ENCODE measurements at regions not wholly inside any gene's neighbourhood (a gene's known extent, or its start where the extent isn't known, plus 50 kb on each side); places are given as distances from the start of the nearest gene placed in this dataset.

DNA sequence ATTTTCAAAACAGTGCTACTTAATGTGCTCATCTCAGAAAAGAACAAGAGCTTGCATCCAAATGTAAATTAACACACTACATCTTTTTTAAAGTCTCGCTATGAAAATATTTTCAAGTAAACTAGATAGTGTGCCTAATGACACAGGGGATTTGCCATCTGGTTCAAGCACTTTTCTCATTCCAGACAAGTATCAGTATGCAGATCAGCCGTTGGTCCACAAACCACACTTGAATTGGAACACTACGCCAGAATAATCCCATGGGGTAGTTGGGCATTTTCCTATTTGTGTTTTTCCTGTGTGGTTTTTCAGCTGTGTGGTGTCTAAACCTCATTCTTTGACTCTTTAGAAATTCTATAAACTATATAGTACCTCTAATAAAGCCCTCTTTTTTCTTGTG is 256.2 kb downstream of the EPHA7 start:
- H3K27me3 Mint-ChIP-seq = no peaks in the 10 kb centered on the region
- CTCF ChIA-PET (ENCODE audit: partially characterized antibody) = no interaction called here
- H3K9me3 Mint-ChIP-seq = peaks cover under 1 to 10% (median 6%) of the 10 kb centered on the region in 8 donors
- no peaks in the 10 kb centered on the region for H3K9me3 ChIP-seq (ENCODE audit: control insufficient read depth in 1 of 2, low read length in 2 of 2)
- no peaks in the 10 kb centered on the region for H3K27me3 ChIP-seq (ENCODE audit: insufficient read depth, low read length)
- H3K36me3 Mint-ChIP-seq = no peaks in the 10 kb centered on the region
- H3K4me3 Mint-ChIP-seq = no peak overlapping the region
- POLR2A ChIA-PET (ENCODE audit: partially characterized antibody) = no interaction called here
- no peaks in the 10 kb centered on the region for H3K4me1 Mint-ChIP-seq
- intact Hi-C loops (cut with micrococcal nuclease) = no loop called here
- no peaks in the 10 kb centered on the region for H3K4me1 ChIP-seq (ENCODE audit: insufficient read depth, low read length)
- no peaks in the 10 kb centered on the region for H3K36me3 ChIP-seq (ENCODE audit: insufficient read depth, low read length)
- H3K4me3 ChIP-seq (ENCODE audit: low read length in 2 of 2) = no peak overlapping the region
- no peak for DNase-seq
- H3K27ac ChIP-seq (ENCODE audit: low read depth, low read length) = no peak overlapping the region
- H3K27ac Mint-ChIP-seq = no peak overlapping the region

DNA sequence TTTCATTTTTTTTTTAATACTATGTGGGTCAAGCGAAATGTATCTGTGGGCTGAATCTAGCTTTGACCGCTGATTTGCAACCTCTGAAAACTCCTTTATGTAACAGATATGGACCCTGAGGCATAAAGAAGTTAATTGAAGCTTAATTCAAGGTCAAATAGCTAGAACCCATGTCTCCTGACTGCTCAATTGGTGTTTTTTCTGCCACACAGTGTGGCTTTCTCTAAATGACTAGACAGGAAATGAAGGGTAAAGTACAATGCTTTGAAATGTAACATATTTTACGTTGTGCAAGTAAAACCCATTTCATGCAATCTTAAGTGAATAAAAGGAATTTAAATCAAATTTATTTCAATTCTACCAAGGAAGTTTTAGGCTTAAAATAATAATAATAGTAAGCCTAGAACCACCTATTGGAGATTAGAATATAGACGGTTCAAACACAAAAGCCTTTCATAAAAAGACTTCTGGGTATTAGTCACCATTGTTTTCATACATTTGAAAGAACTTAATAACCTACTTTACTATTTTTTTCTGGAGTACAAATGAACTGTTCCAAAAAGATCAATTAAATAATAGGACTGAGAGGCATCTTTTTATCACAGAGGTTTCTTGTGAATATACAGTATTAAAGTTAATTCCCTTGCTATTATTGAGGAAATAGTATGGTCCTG is 279.8 kb downstream of the EPHA7 start:
- no peaks in the 10 kb centered on the region for H3K27me3 Mint-ChIP-seq
- no peaks in the 10 kb centered on the region for H3K4me1 Mint-ChIP-seq

DNA sequence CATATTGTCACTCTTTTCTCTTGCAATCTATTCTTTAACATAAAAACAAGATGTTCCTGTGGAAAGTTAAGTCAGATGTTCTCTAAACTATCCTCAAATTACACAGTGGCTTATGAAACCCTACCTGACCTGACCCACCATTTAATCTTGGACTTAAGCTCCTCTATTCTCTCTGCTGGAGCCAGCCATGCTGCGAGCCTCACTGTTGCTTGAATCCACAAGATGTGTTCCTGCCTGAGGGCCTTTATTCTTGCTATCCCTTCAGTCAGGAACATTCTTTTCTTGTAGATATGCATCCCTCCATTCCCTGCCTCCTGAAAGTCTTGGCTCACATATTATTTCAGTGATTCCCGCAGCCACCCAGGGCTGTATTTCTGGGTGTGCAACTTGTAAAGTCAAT is 283.2 kb downstream of the EPHA7 start:
- Mint-ChIP-seq H3K36me3 (no peaks in the 10 kb centered on the region), H3K4me1 (no peaks in the 10 kb centered on the region), H3K27ac (no peak overlapping the region), H3K4me3 (no peak overlapping the region), H3K9me3 (peaks cover 0 to 9% (median 4%) of the 10 kb centered on the region in 8 donors), H3K27me3 (no peaks in the 10 kb centered on the region)
- POLR2A ChIA-PET (ENCODE audit: partially characterized antibody) = no interaction called here
- no peaks in the 10 kb centered on the region for H3K36me3 ChIP-seq (ENCODE audit: insufficient read depth, low read length)
- DNase-seq = no peak
- CTCF ChIA-PET (ENCODE audit: partially characterized antibody) = no interaction called here
- no peaks in the 10 kb centered on the region for H3K4me1 ChIP-seq (ENCODE audit: insufficient read depth, low read length)
- no peak overlapping the region for H3K4me3 ChIP-seq (ENCODE audit: low read length in 2 of 2)
- H3K27me3 ChIP-seq (ENCODE audit: insufficient read depth, low read length) = no peaks in the 10 kb centered on the region
- intact Hi-C loops (cut with micrococcal nuclease) = no loop called here
- no peak overlapping the region for H3K27ac ChIP-seq (ENCODE audit: low read depth, low read length)
- H3K9me3 ChIP-seq (ENCODE audit: control insufficient read depth in 1 of 2, low read length in 2 of 2) = peaks cover 0 to 5% of the 10 kb centered on the region in 2 donors

More for the DNA sequence above, 279.8 kb downstream of the EPHA7 start:
- Mint-ChIP-seq H3K4me3 (no peak overlapping the region), H3K27ac (no peak overlapping the region), H3K9me3 (peaks cover 0 to 11% (median 2%) of the 10 kb centered on the region in 8 donors), H3K36me3 (no peaks in the 10 kb centered on the region)
- peaks cover 0 to 5% of the 10 kb centered on the region in 2 donors for H3K9me3 ChIP-seq (ENCODE audit: control insufficient read depth in 1 of 2, low read length in 2 of 2)
- H3K27ac ChIP-seq (ENCODE audit: low read depth, low read length) = no peak overlapping the region
- intact Hi-C loops (cut with micrococcal nuclease) = no loop called here
- H3K4me1 ChIP-seq (ENCODE audit: insufficient read depth, low read length) = no peaks in the 10 kb centered on the region
- no peak for DNase-seq
- no peaks in the 10 kb centered on the region for H3K36me3 ChIP-seq (ENCODE audit: insufficient read depth, low read length)
- H3K27me3 ChIP-seq (ENCODE audit: insufficient read depth, low read length) = no peaks in the 10 kb centered on the region
- POLR2A ChIA-PET (ENCODE audit: partially characterized antibody) = no interaction called here
- no peak overlapping the region for H3K4me3 ChIP-seq (ENCODE audit: low read length in 2 of 2)
- CTCF ChIA-PET (ENCODE audit: partially characterized antibody) = no interaction called here

DNA sequence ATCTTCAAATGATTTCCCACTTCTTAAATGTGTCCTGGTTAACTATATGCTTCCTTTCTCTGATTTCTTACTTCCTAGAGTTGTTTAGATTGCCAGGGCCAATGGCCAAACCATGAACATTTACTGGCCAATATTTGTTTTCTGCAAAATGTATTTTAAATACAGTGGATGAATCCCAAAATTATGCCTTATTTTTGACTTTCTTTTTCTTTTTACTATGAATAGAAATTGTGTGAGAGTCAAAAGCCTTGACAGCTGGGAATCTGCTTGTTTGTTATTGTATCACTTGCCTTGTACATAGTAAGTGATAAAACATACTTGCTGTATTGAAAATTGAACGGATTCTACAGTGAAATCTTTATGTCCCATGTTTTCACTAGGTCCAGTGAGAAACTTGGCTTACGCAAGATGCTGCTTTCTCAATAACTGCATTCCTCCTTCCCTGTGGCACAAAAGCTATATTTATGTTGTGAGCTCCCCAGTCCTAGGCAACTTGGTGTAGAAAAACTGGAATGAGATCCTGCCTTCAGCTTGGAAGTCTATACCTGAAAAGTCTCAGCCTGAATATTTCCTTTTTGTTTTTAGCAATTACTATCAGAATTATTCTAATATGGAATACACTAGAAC is 295.2 kb downstream of the EPHA7 start:
- H3K4me1 Mint-ChIP-seq = no peaks in the 10 kb centered on the region
- peaks cover 2 to 12% (median 7%) of the 10 kb centered on the region in 8 donors for H3K9me3 Mint-ChIP-seq
- intact Hi-C loops (cut with micrococcal nuclease) = no loop called here
- no peak overlapping the region for H3K27ac Mint-ChIP-seq
- H3K4me1 ChIP-seq (ENCODE audit: insufficient read depth, low read length) = no peaks in the 10 kb centered on the region
- H3K4me3 Mint-ChIP-seq = no peak overlapping the region
- POLR2A ChIA-PET (ENCODE audit: partially characterized antibody) = no interaction called here
- H3K36me3 ChIP-seq (ENCODE audit: insufficient read depth, low read length) = no peaks in the 10 kb centered on the region
- no peaks in the 10 kb centered on the region for H3K9me3 ChIP-seq (ENCODE audit: control insufficient read depth in 1 of 2, low read length in 2 of 2)
- H3K27me3 Mint-ChIP-seq = no peaks in the 10 kb centered on the region
- CTCF ChIA-PET (ENCODE audit: partially characterized antibody) = no interaction called here
- DNase-seq = no peak
- H3K36me3 Mint-ChIP-seq = no peaks in the 10 kb centered on the region
- H3K4me3 ChIP-seq (ENCODE audit: low read length in 2 of 2) = no peak overlapping the region
- no peaks in the 10 kb centered on the region for H3K27me3 ChIP-seq (ENCODE audit: insufficient read depth, low read length)
- no peak overlapping the region for H3K27ac ChIP-seq (ENCODE audit: low read depth, low read length)

DNA sequence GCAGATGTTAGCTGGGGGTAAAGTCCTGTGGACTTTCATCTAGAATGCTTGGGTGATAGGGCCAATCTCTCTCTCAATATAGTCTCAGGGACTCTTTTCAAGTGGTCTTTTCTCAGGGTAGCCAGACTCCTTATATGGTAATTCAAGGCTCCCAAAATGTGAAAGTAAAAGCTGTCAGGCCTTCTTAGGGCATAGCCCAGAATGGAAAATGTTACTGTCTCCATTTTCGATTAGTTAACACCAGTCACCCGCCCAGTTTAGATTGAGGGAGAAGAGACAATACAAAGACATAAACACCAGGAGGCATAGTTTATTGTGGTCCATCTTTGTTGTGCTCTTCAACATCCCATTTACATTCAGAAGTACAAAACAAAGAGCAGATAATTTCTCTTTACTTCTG is 295.8 kb downstream of the EPHA7 start:
- Mint-ChIP-seq H3K36me3 (no peaks in the 10 kb centered on the region), H3K4me1 (no peaks in the 10 kb centered on the region), H3K27ac (no peak overlapping the region), H3K9me3 (peaks cover 0 to 12% (median 6%) of the 10 kb centered on the region in 8 donors), H3K4me3 (no peak overlapping the region), H3K27me3 (no peaks in the 10 kb centered on the region)
- DNase-seq = no peak
- intact Hi-C loops (cut with micrococcal nuclease) = no loop called here
- Histone ChIP-seq H3K36me3 (ENCODE audit: insufficient read depth, low read length) (no peaks in the 10 kb centered on the region), H3K4me3 (ENCODE audit: low read length in 2 of 2) (no peak overlapping the region), H3K9me3 (ENCODE audit: control insufficient read depth in 1 of 2, low read length in 2 of 2) (no peaks in the 10 kb centered on the region), H3K27me3 (ENCODE audit: insufficient read depth, low read length) (no peaks in the 10 kb centered on the region), H3K27ac (ENCODE audit: low read depth, low read length) (no peak overlapping the region), H3K4me1 (ENCODE audit: insufficient read depth, low read length) (no peaks in the 10 kb centered on the region)
- ChIA-PET CTCF (ENCODE audit: partially characterized antibody) (no interaction called here), POLR2A (ENCODE audit: partially characterized antibody) (no interaction called here)

DNA sequence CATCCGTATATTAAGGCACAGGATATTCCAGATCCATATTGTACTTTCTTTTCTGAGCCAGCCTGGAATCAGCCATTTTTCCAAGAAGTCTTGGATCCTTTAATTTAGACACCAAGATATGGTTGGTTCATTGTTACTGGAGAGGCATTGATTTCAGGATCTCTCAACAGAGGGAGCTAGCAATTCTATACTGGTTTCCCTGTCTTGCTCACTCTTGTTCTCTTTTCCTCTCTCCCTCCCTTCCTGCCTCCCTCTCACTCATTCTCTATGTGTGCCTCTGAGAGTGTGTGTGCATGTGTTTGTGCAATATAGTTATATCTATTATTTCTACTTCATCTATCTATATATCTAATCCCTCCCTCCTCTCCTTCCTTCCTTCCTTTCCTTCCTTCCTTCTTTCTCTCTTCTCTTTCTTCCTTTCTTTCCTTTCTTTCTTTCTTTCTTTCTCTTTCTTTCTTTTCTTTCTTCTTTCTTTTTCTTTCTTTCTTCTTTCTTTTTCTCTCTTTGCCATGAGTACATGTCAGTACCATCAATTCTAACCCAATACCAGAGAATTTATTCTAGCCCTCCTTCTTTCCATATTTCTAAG is 299.1 kb downstream of the EPHA7 start:
- Mint-ChIP-seq H3K4me3 (no peak overlapping the region), H3K27me3 (no peaks in the 10 kb centered on the region), H3K27ac (no peak overlapping the region), H3K36me3 (no peaks in the 10 kb centered on the region), H3K4me1 (no peaks in the 10 kb centered on the region), H3K9me3 (peaks cover 0 to 8% (median 3%) of the 10 kb centered on the region in 8 donors)
- no peak overlapping the region for H3K27ac ChIP-seq (ENCODE audit: low read depth, low read length)
- no peaks in the 10 kb centered on the region for H3K9me3 ChIP-seq (ENCODE audit: control insufficient read depth in 1 of 2, low read length in 2 of 2)
- no peaks in the 10 kb centered on the region for H3K4me1 ChIP-seq (ENCODE audit: insufficient read depth, low read length)
- no peaks in the 10 kb centered on the region for H3K36me3 ChIP-seq (ENCODE audit: insufficient read depth, low read length)
- no peak overlapping the region for H3K4me3 ChIP-seq (ENCODE audit: low read length in 2 of 2)
- ChIA-PET POLR2A (ENCODE audit: partially characterized antibody) (no interaction called here), CTCF (ENCODE audit: partially characterized antibody) (no interaction called here)
- intact Hi-C loops (cut with micrococcal nuclease) = no loop called here
- DNase-seq = no peak
- no peaks in the 10 kb centered on the region for H3K27me3 ChIP-seq (ENCODE audit: insufficient read depth, low read length)

DNA sequence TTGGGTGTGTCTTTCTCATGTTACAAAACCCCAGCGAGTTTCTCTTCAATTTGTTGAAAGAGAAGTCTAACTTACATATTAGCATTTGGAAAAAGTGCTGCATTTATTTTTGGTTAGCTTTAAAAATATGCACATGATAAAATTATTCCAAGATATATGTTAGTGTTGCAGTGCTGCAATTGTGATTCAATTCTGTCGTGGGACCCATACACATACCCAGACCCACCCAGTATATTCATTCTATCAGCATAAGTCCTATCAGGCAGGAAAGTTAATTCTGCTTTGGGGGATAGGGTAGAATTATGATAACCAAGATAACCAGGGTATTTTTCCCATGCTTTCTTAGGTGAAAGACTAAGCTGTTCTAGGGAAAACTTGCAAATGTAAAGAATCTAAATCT is 313.5 kb downstream of the EPHA7 start:
- no peaks in the 10 kb centered on the region for H3K4me1 Mint-ChIP-seq
- no peak overlapping the region for H3K4me3 Mint-ChIP-seq
- Histone ChIP-seq H3K9me3 (ENCODE audit: control insufficient read depth in 1 of 2, low read length in 2 of 2) (no peaks in the 10 kb centered on the region), H3K36me3 (ENCODE audit: insufficient read depth, low read length) (no peaks in the 10 kb centered on the region), H3K4me3 (ENCODE audit: low read length in 2 of 2) (no peak overlapping the region), H3K4me1 (ENCODE audit: insufficient read depth, low read length) (no peaks in the 10 kb centered on the region), H3K27me3 (ENCODE audit: insufficient read depth, low read length) (no peaks in the 10 kb centered on the region), H3K27ac (ENCODE audit: low read depth, low read length) (no peak overlapping the region)
- H3K27me3 Mint-ChIP-seq = no peaks in the 10 kb centered on the region
- no peaks in the 10 kb centered on the region for H3K36me3 Mint-ChIP-seq
- no peak for DNase-seq
- ChIA-PET CTCF (ENCODE audit: partially characterized antibody) (no interaction called here), POLR2A (ENCODE audit: partially characterized antibody) (no interaction called here)
- no peak overlapping the region for H3K27ac Mint-ChIP-seq
- H3K9me3 Mint-ChIP-seq = peaks cover 0 to 18% (median 2%) of the 10 kb centered on the region in 8 donors
- intact Hi-C loops (cut with micrococcal nuclease) = no loop called here
